Ureter (tissue), 1 donor: ENCODE measurements at regions not wholly inside any gene's neighbourhood (a gene's known extent, or its start where the extent isn't known, plus 50 kb on each side); places are given as distances from the start of the nearest gene placed in this dataset.

Source experiments
- DNase-seq: peaks from one replicate; pipeline ENCODE4 v3.0.0-alpha.2; 2020; ENCODE audit warnings: low spot score
- donor health status: DM: yes; HTN: yes; CAD: no.

- no peak for DNase-seq
Observed at GRCh38 chr20:39835130-39835842, 853.8 kb downstream of the MAFB start.

GRCh38 chr20:39830903-39831302 is 858.1 kb downstream of the MAFB start:
- no peak for DNase-seq

- DNase-seq = no peak
Observed at GRCh38 chr20:39829661-39830060, 859.4 kb downstream of the MAFB start.

- no peak for DNase-seq
Observed at GRCh38 chr20:39829256-39829655, 859.8 kb downstream of the MAFB start.

DNA sequence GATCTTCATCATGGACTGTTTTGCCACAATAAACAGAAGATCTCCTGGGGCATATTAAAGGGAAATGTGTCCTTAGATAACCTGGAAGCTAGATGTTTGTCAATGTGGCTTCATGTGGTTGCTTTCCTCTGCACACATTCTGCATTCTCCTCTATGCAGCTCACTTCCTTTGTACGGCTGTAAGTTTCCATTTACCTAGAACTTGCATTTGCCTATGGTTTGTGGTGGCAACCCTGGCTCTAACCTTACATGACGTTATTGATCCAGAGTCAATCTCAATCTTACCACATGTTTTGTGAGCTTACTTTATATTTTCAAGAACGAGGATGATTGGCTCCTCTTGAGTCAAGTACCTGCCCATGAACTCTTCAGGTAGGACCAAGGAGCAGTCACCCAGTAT is 863.1 kb downstream of the MAFB start:
- DNase-seq = no peak

DNA sequence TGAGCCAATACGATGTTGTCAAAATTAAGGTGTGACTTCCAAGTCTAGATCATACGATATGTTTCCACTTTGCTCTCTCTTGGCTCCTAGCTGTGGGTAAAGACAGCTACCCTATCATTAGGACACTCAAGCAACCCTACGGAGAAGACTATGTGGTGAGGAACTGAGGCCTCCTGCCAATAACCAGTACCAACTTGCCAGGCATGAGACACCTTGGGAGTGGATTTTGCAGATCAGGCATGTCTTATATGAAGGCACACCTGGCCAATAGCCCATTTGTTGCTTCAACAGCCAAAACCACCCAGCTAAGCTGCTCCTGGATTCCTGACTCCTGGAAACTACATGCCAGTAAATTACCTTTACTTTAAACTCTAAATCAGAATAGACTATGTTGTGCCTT is 863.4 kb downstream of the DHX35 start:
- DNase-seq = no peak

DNA sequence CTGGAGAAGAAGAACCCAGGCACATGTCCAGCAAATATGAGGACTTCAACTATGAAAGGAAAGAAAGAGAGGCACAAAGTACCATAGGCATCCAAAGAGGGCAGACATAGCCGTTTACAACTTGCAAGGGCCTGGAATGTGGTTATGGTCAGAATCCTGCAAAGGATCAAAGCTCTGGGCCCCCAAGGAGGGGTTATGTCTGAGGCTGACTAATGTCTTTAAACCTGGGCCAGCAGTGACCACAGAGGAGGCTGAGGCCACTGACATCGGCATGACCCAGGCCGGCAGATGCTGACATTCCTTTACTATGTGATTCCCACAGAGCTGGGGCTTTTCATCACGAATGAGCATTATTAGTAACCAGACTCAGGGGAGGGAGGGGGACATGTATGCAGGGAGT is 861.1 kb downstream of the DHX35 start:
- no peak for DNase-seq

GRCh38 chr20:39822667-39823066 is 860.5 kb downstream of the DHX35 start:
- DNase-seq = no peak

GRCh38 chr20:39813190-39813829 is 851.2 kb downstream of the DHX35 start:
- DNase-seq = no peak

- no peak for DNase-seq
Observed at GRCh38 chr20:39812116-39812515, 850.0 kb downstream of the DHX35 start.

- no peak for DNase-seq
Observed at GRCh38 chr20:39810309-39810708, 848.2 kb downstream of the DHX35 start.

DNA sequence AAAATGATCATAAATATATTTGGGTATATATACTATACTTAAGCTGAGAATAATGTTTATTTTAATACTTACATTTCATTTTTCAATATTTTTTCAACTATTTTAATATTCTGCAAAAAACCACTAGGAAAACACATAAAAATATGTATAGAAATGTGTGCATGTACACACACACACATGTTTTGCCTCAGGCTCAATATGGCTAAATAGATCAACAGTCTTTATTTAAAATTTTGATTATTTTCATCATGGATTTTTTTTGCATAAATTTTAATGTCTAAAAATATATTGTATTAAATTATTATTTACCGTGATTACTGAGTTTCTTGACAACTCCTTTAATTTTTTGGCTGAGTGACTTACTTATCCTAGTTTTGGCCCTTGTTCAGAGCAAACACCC is 846.5 kb downstream of the DHX35 start:
- DNase-seq = no peak

- peak; percentile 62 for DNase-seq
Observed at GRCh38 chr20:39800548-39800947, 838.4 kb downstream of the DHX35 start.

- DNase-seq = no peak
Observed at GRCh38 chr20:39800111-39800510, 838.0 kb downstream of the DHX35 start.

- no peak for DNase-seq
Observed at GRCh38 chr20:39799366-39799965, 837.3 kb downstream of the DHX35 start.

DNA sequence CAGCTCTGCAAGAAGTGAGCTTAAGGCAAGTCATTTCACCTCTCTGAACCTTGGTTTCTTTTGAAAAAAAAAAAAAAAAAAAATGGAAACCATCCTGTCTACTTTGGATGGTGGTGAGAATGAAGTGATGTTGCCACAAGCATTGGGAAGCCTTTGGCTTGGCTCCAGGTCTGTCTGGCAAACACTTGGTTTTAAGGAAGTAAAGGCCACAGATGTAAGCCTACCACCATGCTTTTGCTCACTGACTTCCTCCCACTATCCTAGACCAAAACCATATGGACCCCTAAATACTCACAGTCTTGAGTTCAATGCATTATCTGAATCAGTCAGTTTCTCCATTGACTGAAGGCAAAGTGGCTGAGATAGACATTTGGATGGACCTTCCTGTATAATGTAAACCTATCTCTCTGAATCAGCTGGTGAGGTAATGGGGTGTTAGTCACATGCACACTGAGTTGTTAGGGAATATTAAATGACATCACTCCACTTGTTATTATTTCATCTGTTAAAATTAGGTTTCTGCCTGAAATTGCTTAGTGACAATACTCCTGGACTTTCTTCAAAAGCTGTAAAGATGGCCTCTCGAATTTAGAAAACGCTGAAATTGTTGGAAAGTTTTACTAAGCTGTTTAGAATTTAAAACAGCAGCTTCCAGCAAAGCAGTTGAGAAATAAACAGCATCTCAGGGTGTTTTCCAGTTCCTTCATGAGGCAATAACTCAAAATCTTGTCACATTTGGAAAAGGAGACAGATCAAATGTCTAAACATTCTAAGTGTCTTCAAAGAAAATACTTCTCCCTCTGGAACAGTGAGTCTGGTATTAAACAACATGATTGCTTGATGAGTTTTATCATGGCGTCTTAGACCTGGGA is 833.5 kb downstream of the DHX35 start:
- DNase-seq = no peak

GRCh38 chr20:39792334-39792733 is 830.2 kb downstream of the DHX35 start:
- no peak for DNase-seq

GRCh38 chr20:39789411-39789810 is 827.3 kb downstream of the DHX35 start:
- no peak for DNase-seq

DNA sequence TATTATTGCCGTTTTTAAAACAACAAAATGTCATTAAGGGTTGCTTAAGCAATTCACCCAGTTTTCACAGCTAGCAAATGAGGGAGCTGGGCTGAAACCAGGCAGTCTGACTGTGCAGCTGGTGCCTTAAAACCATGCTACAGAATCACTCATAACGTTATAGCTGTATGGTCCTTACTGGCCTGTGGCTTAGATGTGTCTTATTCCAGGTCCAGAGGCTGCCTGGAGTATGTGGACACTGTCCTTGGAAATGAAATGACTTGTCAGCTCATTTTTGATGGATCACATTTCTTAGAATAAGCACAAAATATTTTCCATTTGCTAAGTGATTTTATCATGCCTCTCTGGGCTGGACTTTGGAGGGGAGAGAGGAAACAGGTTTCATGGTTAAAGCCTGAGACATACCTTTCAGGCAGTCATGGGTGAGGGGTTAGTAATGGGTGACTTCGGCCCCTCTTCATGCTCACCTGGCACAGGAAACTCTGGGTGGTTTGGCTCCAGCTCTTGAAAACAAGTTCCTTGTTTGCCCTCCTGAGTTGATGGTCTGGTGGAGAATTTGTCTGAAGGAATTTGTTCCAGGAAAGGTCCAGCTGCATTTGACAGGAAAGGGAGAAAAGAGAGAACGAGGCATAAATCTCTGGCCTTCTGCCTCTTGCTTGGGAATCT is 823.2 kb downstream of the DHX35 start:
- no peak for DNase-seq

- DNase-seq = no peak
Observed at GRCh38 chr20:39784693-39785092, 822.5 kb downstream of the DHX35 start.

GRCh38 chr20:39778847-39779604 is 816.9 kb downstream of the DHX35 start:
- no peak for DNase-seq
